Kidney (tissue), 13 donors: ENCODE measurements at regions not wholly inside any gene's neighbourhood (a gene's known extent, or its start where the extent isn't known, plus 50 kb on each side); places are given as distances from the start of the nearest gene placed in this dataset.

Experiments used
- DNase-seq, 5 donors: peaks; one replicate each; pipeline ENCODE4 v3.0.0-alpha.2; 2013 to 2020
- FAIRE-seq: peaks from 2 replicates; lab custom pipeline; 2012; peaks lifted over from hg19 to GRCh38; lab: Jason Lieb, UNC
- H3K27ac ChIP-seq, 2 donors: one replicate each; pipeline ENCODE4 v1.7.0; 2013; ENCODE audit warnings: low read depth in 2 of 2, low read length in 2 of 2, inconsistent platforms in 1 of 2
- H3K27me3 ChIP-seq: one replicate; pipeline ENCODE4 v1.7.1; 2013; ENCODE audit warnings: low read length, inconsistent platforms; ENCODE audit not compliant: control insufficient read depth, insufficient read depth
- H3K36me3 ChIP-seq, 3 donors: one replicate each; pipeline versions ENCODE4 v1.7.0 to v1.7.1; 2013; ENCODE audit warnings: low read length in 3 of 3, control low read depth in 1 of 3, inconsistent platforms in 1 of 3; ENCODE audit not compliant: insufficient read depth in 3 of 3, control insufficient read depth in 2 of 3
- H3K4me1 ChIP-seq, 3 donors: one replicate each; pipeline versions ENCODE4 v1.7.0 to v1.7.1; 2013; ENCODE audit warnings: low read length in 3 of 3, inconsistent platforms in 1 of 3, low read depth in 1 of 3; ENCODE audit not compliant: control insufficient read depth in 2 of 3, insufficient read depth in 2 of 3
- H3K4me3 ChIP-seq, 3 donors: one replicate each; pipeline versions ENCODE4 v1.7.0 to v1.8.1; 2013; ENCODE audit warnings: low read length in 3 of 3, control low read depth in 1 of 3, inconsistent platforms in 1 of 3
- H3K9ac ChIP-seq, 3 donors: one replicate each; pipeline versions ENCODE4 v1.7.0 to v1.7.1; 2013; ENCODE audit warnings: low read length in 3 of 3, control low read depth in 1 of 3, inconsistent platforms in 1 of 3
- H3K9me3 ChIP-seq, 3 donors: one replicate each; pipeline versions ENCODE4 v1.7.0 to v1.7.1; 2013; ENCODE audit warnings: low read length in 3 of 3, control low read depth in 1 of 3, inconsistent platforms in 1 of 3; ENCODE audit not compliant: control insufficient read depth in 2 of 3, insufficient read depth in 1 of 3
- intact Hi-C: fragments of 100-400 bp; cut with DNase I; formaldehyde crosslinking; loops from one replicate; pipeline ENCODE4 v1.11.1; 2022
- TF ChIP-seq, protein P1 (sequence below): IDR thresholded peaks from 3 replicates; pipeline ENCODE4 v1.5.1; 2012; ENCODE audit warnings: mild to moderate bottlenecking, moderate library complexity, borderline replicate concordance; ENCODE audit not compliant: insufficient read depth; ENCODE audit errors: extremely low read depth
- donor health status: control.
- donor health status: control.
- donor health status: control.
- donor health status: control.
- donor health status: control.
- donor health status: DM: yes; HTN: yes; CAD: no.
- donor health status: Normal renal cell carcinoma (clear cell type).

DNA sequence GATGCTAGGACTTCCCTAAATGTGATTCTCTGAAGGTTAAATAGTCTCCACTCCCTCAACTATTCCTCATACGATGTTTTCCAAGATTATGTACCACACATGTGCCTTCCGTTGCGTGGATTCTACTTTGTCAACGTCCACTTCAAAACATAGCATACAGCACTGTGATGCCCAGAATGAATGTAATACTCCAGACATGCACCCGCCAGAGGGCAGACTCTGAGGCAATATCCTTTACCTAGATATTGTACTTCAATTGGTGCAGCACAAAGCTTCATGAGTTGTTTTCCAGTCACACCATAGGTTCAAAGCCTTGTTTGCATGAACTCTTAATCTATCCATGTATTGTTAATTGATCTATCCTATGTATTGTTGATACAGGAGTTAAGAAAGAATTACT, 201.0 kb upstream of the NABP1 start:
- no peak overlapping the region for H3K4me3 ChIP-seq
- peaks cover 0 to 9% (median 0%) of the 10 kb centered on the region in 3 donors for H3K9me3 ChIP-seq
- no peak for FAIRE-seq
- no peak overlapping the region for H3K9ac ChIP-seq
- intact Hi-C loops = no loop called here
- H3K4me1 ChIP-seq = peaks cover 0 to 9% (median 8%) of the 10 kb centered on the region in 3 donors
- no peak for DNase-seq
- H3K36me3 ChIP-seq = no peaks in the 10 kb centered on the region
- TF ChIP-seq, protein P1, sequence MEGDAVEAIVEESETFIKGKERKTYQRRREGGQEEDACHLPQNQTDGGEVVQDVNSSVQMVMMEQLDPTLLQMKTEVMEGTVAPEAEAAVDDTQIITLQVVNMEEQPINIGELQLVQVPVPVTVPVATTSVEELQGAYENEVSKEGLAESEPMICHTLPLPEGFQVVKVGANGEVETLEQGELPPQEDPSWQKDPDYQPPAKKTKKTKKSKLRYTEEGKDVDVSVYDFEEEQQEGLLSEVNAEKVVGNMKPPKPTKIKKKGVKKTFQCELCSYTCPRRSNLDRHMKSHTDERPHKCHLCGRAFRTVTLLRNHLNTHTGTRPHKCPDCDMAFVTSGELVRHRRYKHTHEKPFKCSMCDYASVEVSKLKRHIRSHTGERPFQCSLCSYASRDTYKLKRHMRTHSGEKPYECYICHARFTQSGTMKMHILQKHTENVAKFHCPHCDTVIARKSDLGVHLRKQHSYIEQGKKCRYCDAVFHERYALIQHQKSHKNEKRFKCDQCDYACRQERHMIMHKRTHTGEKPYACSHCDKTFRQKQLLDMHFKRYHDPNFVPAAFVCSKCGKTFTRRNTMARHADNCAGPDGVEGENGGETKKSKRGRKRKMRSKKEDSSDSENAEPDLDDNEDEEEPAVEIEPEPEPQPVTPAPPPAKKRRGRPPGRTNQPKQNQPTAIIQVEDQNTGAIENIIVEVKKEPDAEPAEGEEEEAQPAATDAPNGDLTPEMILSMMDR = no peak
- H3K27me3 ChIP-seq = no peaks in the 10 kb centered on the region
- no peak overlapping the region for H3K27ac ChIP-seq

DNA sequence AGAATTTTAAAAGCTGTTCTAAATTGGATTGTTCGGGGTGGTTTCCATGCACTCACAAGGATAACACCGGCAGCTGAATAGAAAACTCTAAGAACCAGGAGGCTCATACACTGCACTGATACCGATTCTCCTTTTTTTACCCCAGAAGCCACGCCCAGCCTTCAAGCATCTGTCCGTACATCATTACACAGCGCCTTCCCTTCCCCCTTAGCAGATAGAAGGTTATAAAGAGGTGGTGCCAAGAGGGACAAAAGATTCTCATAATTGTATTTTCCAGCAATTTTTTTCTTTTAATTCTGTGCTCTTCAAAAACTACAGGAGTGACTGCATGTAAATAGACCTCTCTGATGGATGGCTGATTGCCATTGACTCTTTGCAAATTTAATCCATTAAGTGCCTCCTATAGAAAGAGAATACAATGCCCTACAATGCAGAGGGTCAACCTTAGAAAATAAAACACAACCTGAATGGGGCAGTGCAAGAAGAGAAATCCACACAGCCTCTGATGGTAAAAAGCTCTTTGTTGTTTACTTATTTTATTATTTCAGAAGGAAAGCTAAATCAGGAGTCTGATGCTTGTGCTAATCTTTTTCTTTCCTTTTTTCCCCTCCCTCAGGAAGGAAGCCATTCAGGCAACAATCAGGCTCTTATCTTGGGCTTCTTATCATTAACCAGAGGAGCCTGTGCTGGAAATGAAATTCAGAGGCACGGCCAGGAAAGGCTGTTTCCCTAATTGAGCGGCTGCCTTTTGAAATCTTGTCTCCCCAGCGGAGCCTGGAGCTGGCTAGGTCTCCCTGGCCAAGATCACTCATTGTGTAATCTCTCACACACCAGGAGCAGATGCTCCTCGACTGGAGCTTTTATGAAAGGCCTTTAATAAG, 198.9 kb upstream of the NABP1 start:
- H3K27ac ChIP-seq = peak overlapping the region; percentile 60 to 78
- H3K4me3 ChIP-seq = no peak overlapping the region
- peak in 3 of 5 donors; percentile 44 to 71 (median 57) for DNase-seq
- TF ChIP-seq, protein P1 = no peak
- no peaks in the 10 kb centered on the region for H3K36me3 ChIP-seq
- H3K9ac ChIP-seq = no peak overlapping the region
- FAIRE-seq = no peak
- intact Hi-C loops = no loop called here
- peaks cover 0 to 9% (median 8%) of the 10 kb centered on the region in 3 donors for H3K4me1 ChIP-seq
- H3K27me3 ChIP-seq = no peaks in the 10 kb centered on the region
- peaks cover 0 to 17% (median 0%) of the 10 kb centered on the region in 3 donors for H3K9me3 ChIP-seq

DNA sequence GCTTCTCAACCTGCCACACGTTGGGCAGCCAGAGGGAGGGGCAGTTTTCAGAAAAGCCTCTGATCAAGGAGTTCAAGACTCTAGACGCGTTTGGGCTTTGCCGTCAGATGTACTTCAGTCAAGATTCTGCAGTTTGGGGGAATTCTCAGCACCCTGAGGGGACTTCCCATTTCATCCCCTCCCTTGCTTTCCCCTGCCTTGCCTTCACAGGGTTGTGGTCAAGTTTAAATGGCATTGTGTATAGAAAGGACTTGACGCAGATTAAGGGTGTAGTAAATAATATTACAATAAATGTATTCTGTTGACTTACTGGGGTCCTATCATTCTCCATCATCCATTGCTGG, 198.3 kb upstream of the NABP1 start:
- Histone ChIP-seq H3K27ac (peak overlapping the region; percentile 60 to 78), H3K9ac (no peak overlapping the region), H3K4me3 (no peak overlapping the region), H3K9me3 (peaks cover 0 to 17% (median 0%) of the 10 kb centered on the region in 3 donors), H3K27me3 (no peaks in the 10 kb centered on the region), H3K4me1 (peaks cover 0 to 9% (median 8%) of the 10 kb centered on the region in 3 donors), H3K36me3 (no peaks in the 10 kb centered on the region)
- intact Hi-C loops = no loop called here
- no peak for DNase-seq
- no peak for FAIRE-seq
- TF ChIP-seq, protein P1 = no peak
